Head of caudate nucleus (tissue), 42 donors: ENCODE measurements at regions not wholly inside any gene's neighbourhood (a gene's known extent, or its start where the extent isn't known, plus 50 kb on each side); places are given as distances from the start of the nearest gene placed in this dataset.

Experiments used
- DNase-seq, 42 donors: peaks; one replicate each; pipeline versions ENCODE4 v3.0.0 to v3.0.0-alpha.2; 2020 to 2021; ENCODE audit warnings: mixed read lengths in 7 of 42
- intact Hi-C: fragments of 100-400 bp; cut with DNase I; formaldehyde crosslinking; loops from one replicate; pipeline ENCODE4 v1.15.0; 2022

GRCh38 chr1:181187337-181188126 is 99.0 kb downstream of the IER5 start:
- intact Hi-C loops, result no loop called here
- DNase-seq, result peak in 1 of 42 donors; percentile 22

GRCh38 chr1:181189245-181189644 is 100.7 kb downstream of the IER5 start:
- DNase-seq, result no peak
- intact Hi-C loops, result no loop called here

GRCh38 chr1:181189691-181190363 is 101.3 kb downstream of the IER5 start:
- intact Hi-C loops, result loop anchor here (1.0 kb wide), 1 partner anchor 238 kb away; no protein-coding TSS in a partner anchor
- DNase-seq, result peak; percentile 33 to 89 (median 76)

GRCh38 chr1:181190364-181191035 is 102.0 kb downstream of the IER5 start:
- peak in 15 of 42 donors; percentile 17 to 68 (median 31) for DNase-seq
- intact Hi-C loops, result loop anchor here (1.0 kb wide), 1 partner anchor 238 kb away; no protein-coding TSS in a partner anchor

GRCh38 chr1:181191494-181192040 is 103.1 kb downstream of the IER5 start:
- DNase-seq, result peak in 1 of 42 donors; percentile 26
- intact Hi-C loops, result no loop called here

- DNase-seq, result peak in 1 of 42 donors; percentile 16
- intact Hi-C loops, result no loop called here
Observed at GRCh38 chr1:181192316-181192715, 103.8 kb downstream of the IER5 start.

- peak in 1 of 42 donors; percentile 6 for DNase-seq
- intact Hi-C loops, result no loop called here
Observed at GRCh38 chr1:181202986-181203555, 114.6 kb downstream of the IER5 start.

- peak in 2 of 42 donors; percentile 1 to 31 for DNase-seq
- intact Hi-C loops, result no loop called here
Observed at GRCh38 chr1:181204530-181204929, 116.0 kb downstream of the IER5 start.

GRCh38 chr1:181205901-181206300 is 117.4 kb downstream of the IER5 start:
- DNase-seq, result peak in 35 of 42 donors; percentile 9 to 84 (median 52)
- intact Hi-C loops, result no loop called here

- intact Hi-C loops, result no loop called here
- DNase-seq, result peak; percentile 55 to 95 (median 82)
Observed at GRCh38 chr1:181206513-181206912, 118.0 kb downstream of the IER5 start.

- peak in 2 of 42 donors; percentile 14 to 40 for DNase-seq
- intact Hi-C loops, result no loop called here
Observed at GRCh38 chr1:181206979-181207790, 118.7 kb downstream of the IER5 start.

- DNase-seq, result peak in 1 of 42 donors; percentile 17
- intact Hi-C loops, result no loop called here
Observed at GRCh38 chr1:181208083-181208482, 119.6 kb downstream of the IER5 start.

- intact Hi-C loops, result no loop called here
- peak in 1 of 42 donors; percentile 40 for DNase-seq
Observed at GRCh38 chr1:181208967-181209366, 120.5 kb downstream of the IER5 start.

- intact Hi-C loops, result no loop called here
- no peak for DNase-seq
Observed at GRCh38 chr1:181213056-181213455, 124.6 kb downstream of the IER5 start.

GRCh38 chr1:181216591-181216994 is 128.1 kb downstream of the IER5 start:
- DNase-seq, result no peak
- intact Hi-C loops, result no loop called here

GRCh38 chr1:181219938-181220337 is 131.4 kb downstream of the IER5 start:
- intact Hi-C loops, result no loop called here
- no peak for DNase-seq

- intact Hi-C loops, result no loop called here
Observed at GRCh38 chr1:181221078-181221477, 132.6 kb downstream of the IER5 start.

GRCh38 chr1:181222972-181223505 is 134.5 kb downstream of the IER5 start:
- no peak for DNase-seq
- intact Hi-C loops, result no loop called here

More at GRCh38 chr1:181221078-181221477, 132.6 kb downstream of the IER5 start:
- no peak for DNase-seq
